ENCODE measurements at regions not wholly inside any gene's neighbourhood (a gene's known extent, or its start where the extent isn't known, plus 50 kb on each side); places are given as distances from the start of the nearest gene placed in this dataset.

GRCh38 chr2:164306872-164307271, 314.4 kb downstream of the GRB14 start:
- TF ChIP-seq CTCF (optimal IDR thresholded peaks at IDR 0.05 in 1 of 3, IDR thresholded peaks at IDR 0.05 in 1 of 3, conservative IDR thresholded peaks at IDR 0.05 in 1 of 3; ENCODE audit: extremely low read depth in 1 of 3, insufficient read depth in 2 of 3, low read length in 3 of 3), result no peak
- no peak for TF ChIP-seq EZH2 (IDR thresholded peaks at IDR 0.05; ENCODE audit: low read length)
